HL-60 (cell line): ENCODE measurements at regions not wholly inside any gene's neighbourhood (a gene's known extent, or its start where the extent isn't known, plus 50 kb on each side); places are given as distances from the start of the nearest gene placed in this dataset.

ENCODE experiments used
- DNase-seq, 2 experiments: peaks; one replicate each; pipeline ENCODE4 v3.0.0-alpha.2; 2010 to 2020; ENCODE audit warnings: low read depth in 1 of 2, low spot score in 1 of 2
- H3K27ac ChIP-seq: fragments of 250-450 bp; sonication (Bioruptor Pico); replicated peaks from 2 replicates; pipeline ENCODE4 v1.5.1; 2020; ENCODE audit warnings: mild to moderate bottlenecking, moderate library complexity
- H3K27me3 ChIP-seq: fragments of 250-450 bp; sonication (Bioruptor Pico); 2 replicates; pipeline ENCODE4 v1.5.1; 2021; ENCODE audit warnings: mild to moderate bottlenecking, moderate library complexity; ENCODE audit not compliant: insufficient read depth, poor library complexity, severe bottlenecking
- H3K4me3 ChIP-seq: replicated peaks from 2 replicates; pipeline ENCODE4 v1.5.1; 2011; ENCODE audit warnings: mild to moderate bottlenecking, control low read depth, low read length; ENCODE audit not compliant: insufficient read depth
- CTCF ChIP-seq: IDR thresholded peaks from one replicate; pipeline ENCODE4 v1.5.1; 2011; ENCODE audit warnings: low read length, control low read depth, inconsistent platforms; ENCODE audit not compliant: insufficient read depth
- GABPA ChIP-seq: IDR thresholded peaks from 2 replicates; pipeline ENCODE4 v1.6.1; 2012; ENCODE audit warnings: low read depth
- POLR2AphosphoS5 ChIP-seq: IDR thresholded peaks from 2 replicates; pipeline ENCODE4 v1.6.1; 2012; ENCODE audit warnings: low read depth
- REST ChIP-seq: IDR thresholded peaks from 2 replicates; pipeline ENCODE4 v1.6.1; 2012; ENCODE audit warnings: low read depth; ENCODE audit not compliant: insufficient replicate concordance
- SPI1 ChIP-seq: IDR thresholded peaks from 2 replicates; pipeline ENCODE4 v1.6.1; 2012; ENCODE audit warnings: low read depth, mild to moderate bottlenecking, borderline replicate concordance

- H3K4me3 ChIP-seq = no peak overlapping the region
- no peak for DNase-seq
- no peak for TF ChIP-seq POLR2AphosphoS5
- no peak for TF ChIP-seq CTCF
- H3K27me3 ChIP-seq = no peaks in the 10 kb centered on the region
- no peak overlapping the region for H3K27ac ChIP-seq
Observed at GRCh38 chr2:118622913-118623312, 224.5 kb downstream of the EN1 start.

GRCh38 chr2:118622108-118622507, 225.3 kb downstream of the EN1 start:
- TF ChIP-seq SPI1 (no peak), GABPA (no peak), REST (no peak), CTCF (no peak), POLR2AphosphoS5 (no peak)
- no peak for DNase-seq
- no peak overlapping the region for H3K27ac ChIP-seq
- H3K27me3 ChIP-seq = no peaks in the 10 kb centered on the region
- no peak overlapping the region for H3K4me3 ChIP-seq

- DNase-seq = no peak
- Histone ChIP-seq H3K4me3 (no peak overlapping the region), H3K27ac (no peak overlapping the region), H3K27me3 (no peaks in the 10 kb centered on the region)
- no peak for TF ChIP-seq GABPA
- no peak for TF ChIP-seq POLR2AphosphoS5
- no peak for TF ChIP-seq SPI1
- TF ChIP-seq CTCF = no peak
- no peak for TF ChIP-seq REST
Observed at GRCh38 chr2:118618279-118618678, 229.2 kb downstream of the EN1 start.

GRCh38 chr2:118616432-118616831, 231.0 kb downstream of the EN1 start:
- no peak for DNase-seq
- Histone ChIP-seq H3K27me3 (peaks cover 3% of the 10 kb centered on the region), H3K4me3 (no peak overlapping the region), H3K27ac (no peak overlapping the region)
- TF ChIP-seq POLR2AphosphoS5 (no peak), CTCF (no peak), SPI1 (no peak)
